ENCODE measurements at regions not wholly inside any gene's neighbourhood (a gene's known extent, or its start where the extent isn't known, plus 50 kb on each side); places are given as distances from the start of the nearest gene placed in this dataset.
"Not testable (repeated sequence)": the region's sequence is repeated elsewhere in the genome, so short reads cannot be mapped to it uniquely, and the experiment has no call there.

GRCh38 chr6:60767791-60768499 is 1518.1 kb downstream of the KHDRBS2 start:
- not testable (repeated sequence) for TF ChIP-seq EZH2 (IDR thresholded peaks at IDR 0.05; ENCODE audit: low read length)
- TF ChIP-seq, protein P1, sequence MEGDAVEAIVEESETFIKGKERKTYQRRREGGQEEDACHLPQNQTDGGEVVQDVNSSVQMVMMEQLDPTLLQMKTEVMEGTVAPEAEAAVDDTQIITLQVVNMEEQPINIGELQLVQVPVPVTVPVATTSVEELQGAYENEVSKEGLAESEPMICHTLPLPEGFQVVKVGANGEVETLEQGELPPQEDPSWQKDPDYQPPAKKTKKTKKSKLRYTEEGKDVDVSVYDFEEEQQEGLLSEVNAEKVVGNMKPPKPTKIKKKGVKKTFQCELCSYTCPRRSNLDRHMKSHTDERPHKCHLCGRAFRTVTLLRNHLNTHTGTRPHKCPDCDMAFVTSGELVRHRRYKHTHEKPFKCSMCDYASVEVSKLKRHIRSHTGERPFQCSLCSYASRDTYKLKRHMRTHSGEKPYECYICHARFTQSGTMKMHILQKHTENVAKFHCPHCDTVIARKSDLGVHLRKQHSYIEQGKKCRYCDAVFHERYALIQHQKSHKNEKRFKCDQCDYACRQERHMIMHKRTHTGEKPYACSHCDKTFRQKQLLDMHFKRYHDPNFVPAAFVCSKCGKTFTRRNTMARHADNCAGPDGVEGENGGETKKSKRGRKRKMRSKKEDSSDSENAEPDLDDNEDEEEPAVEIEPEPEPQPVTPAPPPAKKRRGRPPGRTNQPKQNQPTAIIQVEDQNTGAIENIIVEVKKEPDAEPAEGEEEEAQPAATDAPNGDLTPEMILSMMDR (optimal IDR thresholded peaks at IDR 0.05 in 1 of 3, IDR thresholded peaks at IDR 0.05 in 1 of 3, conservative IDR thresholded peaks at IDR 0.05 in 1 of 3; ENCODE audit: extremely low read depth in 1 of 3, insufficient read depth in 2 of 3, low read length in 3 of 3): not testable (repeated sequence)
